Stimulated activated CD4-positive, alpha-beta T cell treated with anti-CD3 and anti-CD28 coated beads, Interleukin-15, amount 100 ng/mL, for 24 hours (primary cell): ENCODE measurements at regions not wholly inside any gene's neighbourhood (a gene's known extent, or its start where the extent isn't known, plus 50 kb on each side); places are given as distances from the start of the nearest gene placed in this dataset.

Source experiments
- DNase-seq: peaks from one replicate; pipeline ENCODE4 v3.0.0-alpha.2; 2020

DNA sequence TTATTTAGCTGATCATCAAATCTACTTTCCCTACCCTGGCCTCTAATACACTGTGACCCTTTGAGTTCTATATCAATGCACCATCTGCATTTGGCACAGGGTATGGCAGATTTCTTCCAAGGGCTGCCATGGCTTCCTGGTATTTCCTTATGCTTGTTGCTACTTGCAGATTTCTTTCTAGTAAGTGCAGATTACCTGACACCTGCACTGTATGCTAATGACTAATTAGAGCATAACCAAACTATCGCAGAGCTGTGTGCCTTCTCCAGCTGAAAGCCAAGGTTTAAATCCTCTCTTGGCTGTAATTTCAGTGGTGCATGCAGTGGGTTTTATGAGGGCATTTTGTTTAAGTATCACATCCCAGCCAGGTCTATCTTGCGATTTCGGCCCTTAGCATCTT lies 293.7 kb downstream of the KIF4B start:
- no peak for DNase-seq

DNA sequence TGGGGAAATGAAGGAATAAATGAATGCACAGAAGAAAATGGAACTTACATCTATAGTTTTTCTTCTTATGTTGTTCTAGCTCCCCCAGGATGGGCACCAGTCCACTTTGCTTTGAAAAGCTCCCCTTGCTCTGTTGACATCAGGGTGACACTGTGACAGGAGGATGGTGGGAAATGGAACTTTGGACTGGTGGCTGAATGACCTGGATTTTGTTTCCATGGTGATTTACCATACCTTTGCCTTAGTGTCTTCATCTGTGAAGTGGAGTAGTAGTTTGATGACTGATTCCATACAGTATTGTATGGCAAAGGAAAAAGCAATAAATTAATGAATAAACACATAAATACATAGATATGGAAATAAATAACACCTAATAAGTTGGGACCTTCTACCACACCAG lies 294.7 kb downstream of the KIF4B start:
- DNase-seq = no peak

DNA sequence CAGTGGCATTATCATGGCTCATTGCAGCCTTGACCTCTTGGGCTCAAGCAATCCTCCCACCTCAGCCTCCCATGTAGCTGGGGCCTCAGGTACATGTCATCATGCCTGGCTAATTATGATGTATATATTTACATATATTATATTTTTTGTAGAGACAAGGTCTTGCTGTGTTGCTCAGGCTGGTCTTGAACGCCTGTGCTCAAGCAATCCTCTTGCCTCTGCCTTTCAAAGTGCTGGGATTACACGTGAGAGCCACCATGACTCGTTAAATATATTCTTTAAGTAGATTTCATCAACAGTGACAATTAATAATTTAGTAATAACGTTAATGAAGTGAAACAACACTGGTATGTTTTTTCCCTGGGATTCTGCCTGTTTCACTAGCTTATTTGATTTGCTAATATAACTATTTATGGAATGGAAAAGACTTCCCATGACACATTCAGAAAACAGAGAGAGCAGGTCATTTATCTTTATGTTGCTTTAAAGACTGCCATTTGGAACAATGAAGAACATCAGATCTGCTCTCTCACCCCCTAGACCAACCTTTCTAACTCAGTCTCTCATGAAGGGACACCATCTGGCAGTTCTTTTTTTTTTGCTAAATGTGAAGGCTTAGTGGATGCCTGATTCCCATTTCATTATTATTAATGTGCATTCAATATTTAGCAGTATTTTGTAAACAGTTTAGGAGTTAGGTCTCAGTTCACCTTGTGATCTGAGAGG lies 295.6 kb downstream of the KIF4B start:
- DNase-seq = no peak

DNA sequence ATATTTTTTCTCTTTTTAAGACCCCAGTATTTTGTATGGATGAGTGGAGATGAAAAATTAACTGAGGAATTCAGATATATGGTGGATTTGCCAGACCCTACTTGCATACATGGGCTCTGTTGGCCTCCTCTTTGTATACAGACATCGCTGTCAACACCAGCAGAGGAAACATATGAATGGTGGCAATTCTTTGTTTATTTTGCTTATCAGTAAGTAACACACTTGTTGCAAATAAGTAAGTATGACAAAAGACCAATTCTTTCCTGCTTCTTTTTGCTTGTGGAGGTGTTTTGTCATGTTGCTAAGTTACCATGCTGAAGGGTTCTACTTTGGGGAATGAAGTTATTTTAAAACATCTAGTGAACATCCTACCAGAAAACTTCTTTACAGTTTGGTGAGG lies 298.2 kb downstream of the KIF4B start:
- DNase-seq = no peak

DNA sequence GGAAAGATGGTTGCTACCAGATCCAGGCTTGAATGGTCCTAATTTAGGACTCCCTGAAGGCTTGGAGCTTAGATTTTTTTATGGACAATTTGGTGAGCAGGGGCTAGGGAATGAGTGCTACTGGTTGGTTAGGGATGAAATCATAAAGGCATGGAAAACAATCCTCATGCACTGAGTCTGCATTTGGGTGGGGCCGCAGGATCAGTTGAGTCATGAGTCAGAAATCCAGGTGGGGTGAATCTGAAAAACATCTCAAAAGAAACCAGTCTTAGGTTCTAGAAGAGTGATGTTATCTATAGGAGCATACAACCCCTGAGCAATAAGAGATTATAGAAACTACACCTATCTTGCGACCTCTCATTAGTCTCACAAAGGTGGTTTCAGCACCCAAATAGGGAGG lies 300.0 kb downstream of the KIF4B start:
- DNase-seq = no peak

DNA sequence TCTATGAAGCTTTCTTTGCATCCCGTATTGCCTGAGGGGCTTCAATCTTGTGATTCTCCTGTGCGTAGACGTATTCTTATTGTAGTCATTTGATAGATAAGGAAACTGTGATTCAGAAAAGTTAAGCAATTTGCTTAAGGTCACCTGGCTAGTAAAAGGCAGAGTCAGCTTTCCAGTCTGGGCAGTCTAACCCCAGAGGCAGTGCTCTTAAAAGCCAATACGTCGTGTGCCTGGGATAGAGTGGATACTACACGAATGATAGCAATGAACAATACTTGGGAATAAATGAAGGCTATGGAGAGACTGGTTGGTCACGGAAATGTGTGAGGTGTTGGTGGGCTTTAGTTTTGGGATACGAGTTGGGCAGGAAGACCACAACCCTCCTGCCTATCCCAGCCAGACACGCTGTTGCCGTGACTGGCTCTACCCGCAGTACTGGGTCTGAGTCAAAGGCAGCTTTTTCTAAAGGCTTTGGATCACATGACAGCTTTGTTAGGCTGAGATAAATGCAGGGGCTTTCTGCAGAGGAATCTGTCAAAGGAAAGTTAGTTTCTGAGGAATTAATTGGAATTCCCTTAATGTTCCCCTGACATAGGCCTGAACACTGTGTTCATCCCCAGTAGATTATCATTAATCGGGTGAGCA lies 302.6 kb downstream of the KIF4B start:
- no peak for DNase-seq

DNA sequence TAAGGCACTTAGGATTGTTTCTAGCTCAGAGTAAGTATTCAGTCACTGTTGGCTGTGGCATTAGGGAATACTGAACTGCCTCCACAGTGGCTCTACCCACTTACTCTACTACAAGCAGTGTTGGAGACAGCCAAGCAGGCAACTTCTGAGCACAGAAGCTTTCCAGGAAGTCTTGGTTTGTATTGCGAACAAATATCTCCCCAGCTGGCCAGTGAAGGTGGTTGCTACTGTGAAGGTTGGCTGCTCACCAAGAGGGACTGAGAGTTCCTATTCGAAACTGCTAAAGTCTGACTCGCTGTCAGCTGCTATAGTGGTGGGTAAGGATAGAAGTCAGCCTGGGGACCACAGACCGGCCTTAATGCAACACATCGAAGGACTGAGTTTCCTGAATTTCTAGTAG lies 319.1 kb downstream of the KIF4B start:
- no peak for DNase-seq

DNA sequence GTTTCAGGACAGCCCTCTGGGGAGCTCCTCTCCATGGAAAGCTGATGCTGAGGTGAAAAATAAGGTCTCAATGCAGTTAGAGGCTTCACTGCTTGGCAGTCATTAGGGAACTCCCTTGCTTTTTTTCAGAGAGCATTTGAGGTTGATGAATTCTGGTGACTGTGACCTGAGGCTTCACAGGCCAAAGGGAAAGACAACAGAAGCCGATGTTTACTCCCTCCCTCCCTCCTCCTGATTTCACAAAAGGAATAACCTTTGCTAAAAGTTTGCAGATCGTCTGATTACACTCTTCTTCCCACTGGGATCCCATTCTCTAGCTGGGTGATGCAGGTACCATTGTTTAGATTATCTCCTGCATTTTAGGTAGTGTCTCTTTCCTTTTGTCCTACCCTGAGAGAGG lies 329.4 kb downstream of the KIF4B start:
- no peak for DNase-seq

DNA sequence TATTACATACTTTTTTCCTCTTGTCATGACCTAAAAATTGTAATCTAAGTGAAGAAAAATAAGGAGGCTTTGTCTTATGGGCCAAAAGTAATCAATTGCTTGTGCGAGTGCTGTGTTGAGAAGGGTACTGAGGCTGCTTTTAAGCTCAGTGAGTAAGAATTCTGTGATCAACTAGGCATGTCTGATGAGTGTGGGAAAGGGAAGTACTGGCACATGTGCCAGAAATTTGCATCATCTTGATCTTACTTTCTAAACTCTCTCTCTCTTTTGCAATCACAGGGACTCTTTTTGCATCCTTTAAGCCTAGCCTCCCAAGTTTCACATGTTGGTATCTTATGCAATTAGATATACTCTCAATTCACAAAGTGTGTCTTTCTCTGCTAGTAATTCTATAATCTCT lies 329.9 kb downstream of the KIF4B start:
- no peak for DNase-seq

DNA sequence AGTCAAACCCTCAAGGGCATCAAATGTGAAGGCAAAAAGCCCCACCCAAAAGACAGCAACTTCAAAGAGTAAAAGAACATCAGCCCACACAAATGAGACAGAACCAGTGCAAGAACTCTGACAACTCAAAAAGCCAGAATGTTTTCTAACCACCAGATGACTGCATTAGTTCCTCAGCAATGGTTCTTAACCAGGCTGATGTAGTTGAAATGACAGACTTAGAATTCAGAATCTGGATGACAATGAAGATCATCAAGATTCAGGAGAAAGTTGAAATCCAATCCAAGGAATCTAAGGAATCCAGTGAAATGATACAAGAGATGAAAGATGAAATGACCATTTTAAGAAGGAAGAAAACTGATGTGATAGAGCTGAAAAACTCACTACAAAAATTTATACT lies 339.7 kb downstream of the KIF4B start:
- no peak for DNase-seq

DNA sequence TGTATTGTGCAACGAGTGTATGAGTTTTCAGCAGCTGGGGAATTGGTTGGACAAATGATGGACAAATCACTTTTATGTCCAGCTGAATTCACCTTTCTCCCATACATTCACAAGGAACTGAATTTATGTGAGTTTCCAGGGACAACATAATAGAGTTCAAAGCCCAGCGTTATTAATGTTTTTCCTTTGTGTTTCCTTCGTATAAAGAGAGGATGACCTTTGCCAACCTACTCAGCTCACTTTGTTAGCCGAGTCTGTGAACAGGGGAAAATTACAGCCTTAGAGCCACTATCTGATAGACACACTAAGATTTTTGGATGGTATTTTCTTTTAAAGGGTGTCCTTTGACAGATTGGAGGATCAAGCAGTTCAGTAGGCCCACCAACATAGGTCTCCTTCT lies 352.5 kb downstream of the KIF4B start:
- no peak for DNase-seq

DNA sequence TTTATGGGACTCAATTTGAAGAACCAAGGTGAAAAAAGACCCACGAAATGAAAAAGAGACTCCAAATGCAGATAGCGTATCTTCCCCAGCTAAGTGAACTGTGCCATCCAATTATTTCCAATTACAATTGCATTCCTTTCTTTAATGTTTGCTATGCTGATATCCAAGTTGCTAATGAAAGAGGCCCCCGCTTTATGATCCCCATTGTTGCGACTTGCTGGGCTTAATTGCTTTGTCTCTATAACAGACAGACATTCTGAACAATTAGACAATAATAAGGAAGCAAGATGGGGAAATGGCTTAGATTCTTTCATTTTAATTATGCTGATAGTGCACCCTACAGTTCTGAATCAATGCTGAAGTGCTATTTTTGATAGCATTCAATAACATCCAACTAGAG lies 354.3 kb downstream of the KIF4B start:
- no peak for DNase-seq

DNA sequence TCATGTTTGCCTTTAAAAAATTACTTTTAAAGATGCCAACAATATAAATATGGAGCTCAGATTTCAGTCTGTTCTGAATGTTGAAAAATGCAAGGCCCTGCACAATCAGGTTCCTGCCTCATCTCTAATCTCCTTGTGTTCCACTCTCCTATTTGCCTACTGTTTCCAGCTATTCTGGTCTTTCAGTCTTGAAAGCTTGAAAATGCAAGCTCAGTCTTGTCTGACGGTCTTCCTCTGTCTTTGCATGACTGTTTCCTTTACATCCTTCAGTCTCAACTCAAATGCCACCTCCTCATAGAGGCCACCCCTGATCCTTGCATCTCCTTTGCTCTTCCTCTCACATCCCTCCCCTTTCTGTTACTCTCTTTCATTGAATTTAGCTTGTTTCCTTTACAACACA lies 354.9 kb downstream of the KIF4B start:
- DNase-seq = no peak

DNA sequence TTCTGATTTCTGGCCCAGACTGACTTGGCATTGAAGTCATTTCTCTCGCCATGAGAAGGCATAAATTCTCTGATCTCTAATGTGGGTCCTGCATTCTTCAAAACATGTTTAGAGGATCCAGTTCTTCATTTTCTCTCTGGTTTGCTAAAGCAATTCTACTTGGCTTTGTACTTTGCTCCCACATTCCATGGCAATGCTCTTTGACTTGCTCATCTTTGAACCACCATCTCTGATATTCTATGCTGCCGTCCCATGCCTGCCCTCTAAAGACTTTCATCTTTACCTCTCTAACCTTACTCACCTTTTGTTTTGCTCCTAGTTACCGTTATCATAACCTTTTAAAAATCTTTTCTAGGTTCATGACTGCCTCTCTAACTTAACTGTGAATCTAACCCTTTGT lies 366.9 kb downstream of the KIF4B start:
- no peak for DNase-seq

DNA sequence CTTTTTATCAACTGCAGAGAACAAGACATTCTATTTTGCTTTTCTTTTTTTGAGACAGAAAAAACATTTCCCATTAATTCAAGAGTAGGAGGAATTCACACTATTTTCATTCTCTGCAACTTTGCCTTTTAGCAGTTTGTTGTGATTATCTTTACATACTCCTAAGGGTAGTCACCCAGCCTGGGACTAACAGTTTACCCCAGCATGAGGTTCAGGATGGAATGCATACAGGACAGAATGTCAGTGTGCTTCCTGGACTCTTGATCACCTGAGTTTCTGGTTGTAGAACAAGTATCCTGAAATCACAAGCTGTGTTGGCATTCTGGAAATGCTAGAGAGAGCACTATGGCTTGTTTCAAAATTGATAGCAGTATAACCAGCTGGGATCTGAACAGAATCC lies 368.1 kb downstream of the KIF4B start:
- no peak for DNase-seq

DNA sequence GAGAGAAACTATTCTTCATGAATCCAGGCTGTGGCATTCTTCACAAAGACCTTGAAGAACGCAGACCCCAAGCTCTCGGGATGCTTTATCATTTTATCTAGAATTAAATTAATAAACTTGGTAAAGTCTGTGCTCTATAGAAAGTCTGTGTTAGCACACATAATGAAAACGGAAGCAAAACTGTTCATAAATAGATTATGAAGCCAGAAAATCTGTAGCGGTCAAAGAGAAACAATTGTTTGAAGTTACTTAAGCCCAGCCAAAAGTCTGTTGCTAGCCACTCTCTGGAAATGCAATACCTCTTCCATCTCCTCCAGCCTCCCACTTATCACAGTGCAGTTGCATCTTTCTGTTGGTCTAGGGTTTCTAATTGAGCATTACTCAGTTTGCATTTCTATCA lies 375.9 kb downstream of the KIF4B start:
- no peak for DNase-seq

DNA sequence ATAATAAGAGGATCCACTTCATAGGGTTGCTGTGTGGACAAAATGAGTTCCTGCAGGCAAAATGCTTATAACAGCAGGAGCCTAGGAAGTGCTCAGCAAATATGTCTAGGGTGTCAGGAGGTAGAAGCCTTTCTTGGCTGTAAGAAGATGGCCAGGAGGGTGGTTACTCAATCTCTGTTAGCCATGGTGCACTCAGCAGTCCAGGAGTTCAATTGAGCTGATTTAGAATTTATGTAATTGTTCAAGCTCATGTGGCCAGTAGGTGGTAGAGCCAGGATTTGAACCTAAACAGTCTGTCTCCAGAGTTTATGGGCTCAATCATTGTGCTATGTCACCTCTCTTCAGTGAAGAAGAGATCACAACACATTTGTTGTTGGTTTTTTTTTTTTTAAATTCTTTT lies 381.2 kb downstream of the KIF4B start:
- no peak for DNase-seq

DNA sequence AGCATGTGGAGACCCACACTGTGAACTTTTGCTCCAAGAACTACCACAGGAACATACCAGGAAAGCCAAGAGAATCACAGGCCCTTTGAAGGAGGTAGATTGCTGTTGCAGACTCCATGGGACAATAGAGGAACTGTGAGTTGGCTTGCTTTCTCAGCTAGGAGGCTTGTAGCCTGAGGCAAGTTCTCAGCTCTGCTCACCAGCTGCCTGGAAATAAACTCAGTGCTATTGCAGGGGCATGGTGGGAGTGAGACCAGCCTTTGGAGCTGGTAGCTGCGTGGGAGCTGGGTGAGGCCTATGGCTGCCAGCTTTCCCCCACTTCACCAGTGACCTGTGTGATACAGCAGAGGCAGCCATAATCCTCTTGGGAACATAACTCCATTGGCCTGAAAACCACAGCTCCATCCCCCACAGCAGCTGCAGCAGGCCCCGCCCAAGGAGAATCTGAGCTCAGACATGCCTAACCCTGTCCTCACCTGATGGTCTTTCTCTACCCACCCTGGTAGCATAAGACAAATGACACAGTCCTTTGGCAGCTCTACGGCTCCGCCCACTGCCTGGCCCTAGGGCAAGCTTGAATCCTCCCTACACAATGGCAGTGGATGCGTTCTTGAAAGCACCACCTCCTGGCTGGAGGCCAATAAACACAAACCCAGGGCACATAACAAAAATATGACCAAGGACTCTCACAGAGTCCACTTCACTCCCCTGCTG lies 389.5 kb downstream of the KIF4B start:
- no peak for DNase-seq

DNA sequence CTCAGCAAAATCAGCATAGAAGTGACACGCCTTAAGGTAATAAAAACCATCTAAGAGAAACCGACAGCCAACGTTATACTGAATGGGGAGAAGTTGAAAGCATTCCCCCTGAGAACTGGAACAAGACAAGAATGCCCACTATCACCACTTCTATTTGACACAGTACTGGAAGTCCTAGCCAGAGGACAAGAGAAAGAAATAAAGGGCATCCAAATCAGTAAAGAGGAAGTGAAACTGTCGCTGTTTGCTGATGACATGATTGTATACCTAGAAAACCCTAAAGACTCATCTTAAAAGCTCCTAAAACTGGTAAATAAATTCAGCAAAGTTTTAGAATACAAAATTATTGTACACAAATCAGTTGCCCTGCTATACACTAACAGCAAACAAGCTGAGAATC lies 393.3 kb downstream of the KIF4B start:
- DNase-seq = no peak

DNA sequence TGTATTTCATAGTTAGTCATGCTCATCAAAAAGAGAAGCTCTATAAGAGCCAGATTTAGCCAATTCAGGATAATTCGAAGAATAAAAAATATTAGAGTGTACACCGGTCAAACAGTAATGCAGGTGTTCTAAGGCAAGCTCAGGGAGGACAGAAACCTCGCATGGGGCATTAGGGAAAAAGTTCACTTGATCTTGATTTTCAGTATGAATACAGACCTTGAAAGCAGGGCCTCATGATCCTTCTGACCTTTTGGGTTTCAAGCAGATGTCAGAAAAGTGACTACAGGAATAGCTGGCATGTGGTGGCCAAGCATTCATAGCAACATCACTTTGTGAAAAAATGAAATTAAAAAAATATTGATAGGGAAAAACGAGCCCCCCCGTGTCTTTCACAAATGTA lies 394.9 kb downstream of the KIF4B start:
- no peak for DNase-seq

DNA sequence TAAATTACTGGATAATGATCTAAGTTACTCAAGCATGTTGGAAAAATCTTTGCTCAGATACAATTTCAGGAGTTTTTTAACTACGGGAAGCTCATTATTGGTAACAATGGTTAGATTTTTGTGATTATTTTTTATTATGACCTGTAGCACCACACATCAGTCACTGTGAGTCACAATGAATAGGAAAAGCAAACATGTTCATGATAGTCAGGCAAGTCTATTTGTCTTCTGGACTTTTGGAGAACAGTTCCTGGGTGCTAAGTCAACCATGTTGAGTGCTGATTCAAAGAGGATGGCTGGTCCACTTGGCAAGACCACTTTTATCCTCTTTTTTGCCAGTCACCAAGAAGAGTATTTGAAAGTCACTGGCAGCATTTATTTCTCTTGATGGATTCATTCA lies 403.2 kb downstream of the KIF4B start:
- no peak for DNase-seq

DNA sequence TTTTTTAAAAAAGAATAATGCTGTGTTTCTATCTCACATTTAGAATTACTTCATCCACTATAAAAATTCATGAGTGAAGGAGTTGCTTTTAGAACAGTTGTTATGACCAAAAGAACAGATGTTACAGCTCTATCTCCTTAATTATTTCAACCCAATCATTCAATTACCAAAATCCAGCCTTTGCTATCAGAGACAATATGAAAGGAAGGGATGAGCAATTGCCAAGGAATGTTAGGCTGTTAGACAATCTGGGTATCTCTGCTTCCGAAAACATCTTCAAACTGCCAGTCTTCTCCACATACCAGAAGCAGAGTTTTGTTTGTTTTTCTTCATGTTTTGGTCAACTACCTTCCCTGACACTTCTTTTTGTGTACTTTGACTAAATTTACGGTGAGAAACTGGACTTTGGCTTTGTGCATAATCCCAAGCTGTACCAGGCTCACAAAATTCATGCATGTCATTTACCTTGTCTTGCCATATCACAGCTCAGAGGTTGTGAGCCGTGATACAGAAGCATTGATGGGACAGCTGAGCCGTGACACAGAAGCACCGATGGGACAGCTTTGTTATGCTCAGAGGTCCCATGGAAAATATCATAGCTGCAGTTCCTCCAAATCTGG lies 405.5 kb downstream of the KIF4B start:
- DNase-seq = no peak

DNA sequence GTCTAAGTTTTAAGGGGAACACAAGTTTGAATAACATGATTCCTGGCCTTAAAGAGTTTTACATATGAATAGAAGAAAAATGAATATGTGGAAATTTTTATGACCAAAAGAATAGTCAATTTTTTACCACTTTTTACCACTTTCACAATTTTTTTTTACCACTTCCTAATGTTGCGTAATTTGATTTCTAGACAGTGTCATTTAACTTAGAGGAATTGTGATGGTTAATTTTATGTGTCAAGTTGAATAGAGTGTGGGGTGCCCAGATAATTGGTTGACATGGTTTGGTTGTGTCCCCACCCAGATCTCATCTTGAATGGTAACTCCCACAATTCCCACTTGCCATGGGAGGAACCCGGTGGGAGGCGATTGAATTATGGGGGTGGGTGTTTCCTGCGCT lies 416.6 kb downstream of the KIF4B start:
- DNase-seq = no peak

DNA sequence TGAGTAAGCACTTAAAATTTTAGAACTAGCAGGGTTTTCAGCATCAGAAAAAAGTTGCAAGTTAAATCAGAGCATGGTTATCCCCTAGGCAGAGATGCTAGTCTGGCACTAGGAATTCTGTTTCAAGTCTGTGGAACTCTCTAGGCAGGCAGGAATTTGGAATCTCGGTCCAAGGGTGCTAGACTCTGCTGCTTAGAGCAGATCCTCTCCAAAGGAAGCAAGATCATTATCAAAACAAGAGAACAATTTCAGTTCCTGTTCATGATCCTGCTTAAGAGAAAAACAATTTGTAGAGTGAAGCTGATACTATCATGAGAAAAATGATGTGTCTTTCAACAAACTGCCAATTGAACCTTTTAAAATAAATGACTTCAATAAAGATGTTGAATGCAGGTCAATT lies 420.7 kb downstream of the KIF4B start:
- no peak for DNase-seq
